ENCODE measurements at regions not wholly inside any gene's neighbourhood (a gene's known extent, or its start where the extent isn't known, plus 50 kb on each side); places are given as distances from the start of the nearest gene placed in this dataset.

GRCh38 chr1:218703836-218704235 lies 358.7 kb downstream of the TGFB2 start:
- CTCF ChIA-PET = no interaction called here
- Histone ChIP-seq H3K9me2 (ENCODE audit: insufficient read depth) (no peaks in the 10 kb centered on the region), H3K27me3 (ENCODE audit: insufficient read depth, low read length) (no peaks in the 10 kb centered on the region), H3K9me3 (ENCODE audit: control insufficient read depth in 1 of 2, insufficient read depth in 1 of 2, low read depth in 1 of 2, low read length in 2 of 2) (no peaks in the 10 kb centered on the region), H4K20me1 (ENCODE audit: insufficient read depth) (no peaks in the 10 kb centered on the region), H3K4me1 (ENCODE audit: control insufficient read depth in 1 of 2, insufficient read depth in 2 of 2, low read length in 2 of 2) (peaks cover 31 to 39% of the 10 kb centered on the region in 2 experiments), H3K79me2 (ENCODE audit: insufficient read depth, low read length) (no peaks in the 10 kb centered on the region), H3K9ac (ENCODE audit: low read length) (no peak overlapping the region), H2AFZ (ENCODE audit: low read depth, low read length, poor library complexity, severe bottlenecking) (no peak overlapping the region), H3K4me3 (replicated peaks in 1 of 2; ENCODE audit: low read depth in 1 of 2, low read length in 2 of 2) (no peak overlapping the region), H3K27ac (ENCODE audit: low read depth, low read length) (no peak overlapping the region), H3K36me3 (ENCODE audit: control insufficient read depth in 1 of 2, insufficient read depth in 2 of 2, low read length in 2 of 2) (no peaks in the 10 kb centered on the region), H3K4me2 (ENCODE audit: low read length) (no peak overlapping the region)
- ATAC-seq (no peak), DNase-seq (ENCODE audit: low read depth, low spot score) (no peak)
- RAD21 ChIA-PET (ENCODE audit: low non-redundant PET in 1 of 2, low total read pairs in 2 of 2, uncharacterized antibody in 2 of 2, unreplicated experiment in 2 of 2) = no interaction called here
- intact Hi-C loops (cut with micrococcal nuclease) = loop anchor here (1.0 kb wide), 1 partner anchor 18 kb away; no protein-coding TSS in a partner anchor
- POLR2A ChIA-PET = interaction anchor here (0.6 kb wide), 1 partner anchor 9 kb away, joined by 3 read pairs; no protein-coding TSS in a partner anchor
- no TSS peak for BruUV-seq (replicated peaks)
- TF ChIP-seq, protein P1, sequence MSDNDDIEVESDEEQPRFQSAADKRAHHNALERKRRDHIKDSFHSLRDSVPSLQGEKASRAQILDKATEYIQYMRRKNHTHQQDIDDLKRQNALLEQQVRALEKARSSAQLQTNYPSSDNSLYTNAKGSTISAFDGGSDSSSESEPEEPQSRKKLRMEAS (IDR thresholded peaks at IDR 0.05) = no peak
- TF ChIP-seq EZH2 (IDR thresholded peaks at IDR 0.05) = no peak
- no peak for TF ChIP-seq ZNF274 (IDR thresholded peaks at IDR 0.05; ENCODE audit: low read depth, low read length)
- no peak for TF ChIP-seq FOSL1 (IDR thresholded peaks at IDR 0.05; ENCODE audit: low read depth)
- TF ChIP-seq, protein P2, sequence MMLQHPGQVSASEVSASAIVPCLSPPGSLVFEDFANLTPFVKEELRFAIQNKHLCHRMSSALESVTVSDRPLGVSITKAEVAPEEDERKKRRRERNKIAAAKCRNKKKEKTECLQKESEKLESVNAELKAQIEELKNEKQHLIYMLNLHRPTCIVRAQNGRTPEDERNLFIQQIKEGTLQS (IDR thresholded peaks at IDR 0.05) = no peak
- TF ChIP-seq EGR1 (IDR thresholded peaks at IDR 0.05; ENCODE audit: low read depth) = no peak
- no peak for TF ChIP-seq POLR2AphosphoS5 (IDR thresholded peaks at IDR 0.05; ENCODE audit: low read depth, low read length)
- no peak for TF ChIP-seq EZH2phosphoT487 (IDR thresholded peaks at IDR 0.05; ENCODE audit: borderline replicate concordance)
- no peak for TF ChIP-seq CTCF (IDR thresholded peaks at IDR 0.05 in 2 of 3, conservative IDR thresholded peaks at IDR 0.05 in 1 of 3; ENCODE audit: borderline replicate concordance in 1 of 3, insufficient read depth in 1 of 3, low read depth in 2 of 3, low read length in 2 of 3)
- no peak for TF ChIP-seq ELF1 (IDR thresholded peaks at IDR 0.05; ENCODE audit: borderline replicate concordance, low read depth)
- TF ChIP-seq SRF (IDR thresholded peaks at IDR 0.05; ENCODE audit: low read depth) = no peak
- TF ChIP-seq JUND (IDR thresholded peaks at IDR 0.05) = no peak
- no peak for TF ChIP-seq SIN3A (IDR thresholded peaks at IDR 0.05; ENCODE audit: low read depth)
- no peak for TF ChIP-seq CEBPB (IDR thresholded peaks at IDR 0.05; ENCODE audit: low read depth)
- TF ChIP-seq POLR2A (IDR thresholded peaks at IDR 0.05; ENCODE audit: borderline replicate concordance, extremely low read depth, insufficient read depth, insufficient read length) = no peak
- TF ChIP-seq, protein P3, sequence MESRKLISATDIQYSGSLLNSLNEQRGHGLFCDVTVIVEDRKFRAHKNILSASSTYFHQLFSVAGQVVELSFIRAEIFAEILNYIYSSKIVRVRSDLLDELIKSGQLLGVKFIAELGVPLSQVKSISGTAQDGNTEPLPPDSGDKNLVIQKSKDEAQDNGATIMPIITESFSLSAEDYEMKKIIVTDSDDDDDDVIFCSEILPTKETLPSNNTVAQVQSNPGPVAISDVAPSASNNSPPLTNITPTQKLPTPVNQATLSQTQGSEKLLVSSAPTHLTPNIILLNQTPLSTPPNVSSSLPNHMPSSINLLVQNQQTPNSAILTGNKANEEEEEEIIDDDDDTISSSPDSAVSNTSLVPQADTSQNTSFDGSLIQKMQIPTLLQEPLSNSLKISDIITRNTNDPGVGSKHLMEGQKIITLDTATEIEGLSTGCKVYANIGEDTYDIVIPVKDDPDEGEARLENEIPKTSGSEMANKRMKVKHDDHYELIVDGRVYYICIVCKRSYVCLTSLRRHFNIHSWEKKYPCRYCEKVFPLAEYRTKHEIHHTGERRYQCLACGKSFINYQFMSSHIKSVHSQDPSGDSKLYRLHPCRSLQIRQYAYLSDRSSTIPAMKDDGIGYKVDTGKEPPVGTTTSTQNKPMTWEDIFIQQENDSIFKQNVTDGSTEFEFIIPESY (IDR thresholded peaks at IDR 0.05; ENCODE audit: extremely low read depth, insufficient replicate concordance, low read length) = no peak
- TF ChIP-seq SP1 (IDR thresholded peaks at IDR 0.05; ENCODE audit: low read depth) = no peak
- TF ChIP-seq TCF7L2 (IDR thresholded peaks at IDR 0.05; ENCODE audit: borderline replicate concordance, extremely low read depth, insufficient read depth, insufficient read length) = no peak
- TF ChIP-seq YY1 (IDR thresholded peaks at IDR 0.05; ENCODE audit: extremely low read depth, insufficient replicate concordance, low read depth, low read length) = no peak
